PC-3 (cell line): ENCODE measurements at regions not wholly inside any gene's neighbourhood (a gene's known extent, or its start where the extent isn't known, plus 50 kb on each side); places are given as distances from the start of the nearest gene placed in this dataset.

Experiments
- ATAC-seq: fragments of 200-7000 bp; cut with Tn5 transposase; 2 replicates; pipeline ENCODE4 v1.9.1; 2020; ENCODE audit warnings: mild to moderate bottlenecking, moderate library complexity
- BruUV-seq: library from RNA; stranded (reverse); fragments of 400-500 nt; replicated peaks from 2 replicates; lab custom pipeline; 2021; lab: Mats Ljungman, UMichigan
- CTCF ChIA-PET: fragments of 300-600 bp; sonication (Branson Sonifier 250); formaldehyde crosslinking; loops from one replicate; lab custom pipeline; 2022; ENCODE audit warnings: antibody characterized with exemption; lab: Charles Lee
- POLR2A ChIA-PET: fragments of 300-600 bp; sonication (Branson Sonifier 250); formaldehyde crosslinking; loops from one replicate; lab custom pipeline; 2022; ENCODE audit warnings: antibody characterized with exemption; ENCODE audit not compliant: unreplicated experiment; lab: Charles Lee
- DNase-seq: peaks from one replicate; pipeline ENCODE4 v3.0.0-alpha.2; 2015
- H2AFZ ChIP-seq: fragments of 300-600 bp; sonication (generic); 2 replicates; pipeline ENCODE4 v1.6.0; 2016; ENCODE audit warnings: antibody characterized with exemption, low read length
- H3F3A ChIP-seq: fragments of 300-600 bp; sonication (generic); one replicate; pipeline ENCODE4 v1.6.0; 2017; ENCODE audit warnings: antibody characterized with exemption, low read length, control low read depth, mild to moderate bottlenecking; ENCODE audit not compliant: unreplicated experiment
- H3K27ac ChIP-seq: fragments of 300-600 bp; sonication (generic); 2 replicates; pipeline ENCODE4 v1.5.1; 2016; ENCODE audit warnings: mild to moderate bottlenecking, low read length
- H3K27me3 ChIP-seq: fragments of 300-600 bp; sonication (generic); 2 replicates; pipeline ENCODE4 v1.6.1; 2016; ENCODE audit warnings: low read length, mixed read lengths
- H3K36me3 ChIP-seq: fragments of 300-600 bp; sonication (generic); 2 replicates; pipeline ENCODE4 v1.6.1; 2016; ENCODE audit warnings: low read depth, mixed run types, low read length, mixed read lengths
- H3K4me1 ChIP-seq: fragments of 300-600 bp; sonication (generic); 2 replicates; pipeline ENCODE4 v1.5.1; 2016; ENCODE audit warnings: low read length; ENCODE audit not compliant: insufficient read depth
- H3K4me2 ChIP-seq: fragments of 300-600 bp; sonication (generic); 2 replicates; pipeline ENCODE4 v1.6.0; 2016; ENCODE audit warnings: low read length
- H3K4me3 ChIP-seq: fragments of 300-600 bp; sonication (generic); 2 replicates; pipeline ENCODE4 v1.5.1; 2016; ENCODE audit warnings: mild to moderate bottlenecking, low read length, mixed read lengths
- H3K79me2 ChIP-seq: fragments of 300-600 bp; sonication (generic); 2 replicates; pipeline ENCODE4 v1.6.1; 2017; ENCODE audit warnings: low read length, mixed read lengths
- H3K9ac ChIP-seq: fragments of 300-600 bp; sonication (generic); 2 replicates; pipeline ENCODE4 v1.6.0; 2016; ENCODE audit warnings: mild to moderate bottlenecking, low read length
- H3K9me2 ChIP-seq: fragments of 300-600 bp; sonication (generic); replicated peaks from 2 replicates; pipeline ENCODE4 v1.6.1; 2016; ENCODE audit warnings: mixed run types, low read length, mixed read lengths
- H3K9me3 ChIP-seq: fragments of 300-600 bp; sonication (generic); 2 replicates; pipeline ENCODE4 v1.6.1; 2016; ENCODE audit warnings: low read length, mixed read lengths
- H4K20me1 ChIP-seq: fragments of 300-600 bp; sonication (generic); 2 replicates; pipeline ENCODE4 v1.6.1; 2016; ENCODE audit warnings: low read length, mixed read lengths
- EZH2 ChIP-seq: fragments of 300-600 bp; sonication (generic); IDR thresholded peaks from one replicate; pipeline ENCODE4 v1.6.1; 2017; ENCODE audit warnings: antibody characterized with exemption, mild to moderate bottlenecking, low read length; ENCODE audit not compliant: unreplicated experiment
- EZH2phosphoT487 ChIP-seq: fragments of 300-600 bp; sonication (generic); IDR thresholded peaks from 2 replicates; pipeline ENCODE4 v1.6.1; 2018; ENCODE audit warnings: mild to moderate bottlenecking, antibody characterized with exemption, low read length, borderline replicate concordance
- intact Hi-C: fragments of 100-400 bp; cut with micrococcal nuclease; formaldehyde crosslinking; loops from 2 replicates; pipeline ENCODE4 v1.9.0; 2023
- TF ChIP-seq, protein P1 (sequence below): fragments of 300-600 bp; sonication (generic); conservative IDR thresholded peaks from 2 replicates; pipeline ENCODE4 v1.5.1; 2017; ENCODE audit warnings: antibody characterized with exemption, low read depth, mild to moderate bottlenecking, low read length

DNA sequence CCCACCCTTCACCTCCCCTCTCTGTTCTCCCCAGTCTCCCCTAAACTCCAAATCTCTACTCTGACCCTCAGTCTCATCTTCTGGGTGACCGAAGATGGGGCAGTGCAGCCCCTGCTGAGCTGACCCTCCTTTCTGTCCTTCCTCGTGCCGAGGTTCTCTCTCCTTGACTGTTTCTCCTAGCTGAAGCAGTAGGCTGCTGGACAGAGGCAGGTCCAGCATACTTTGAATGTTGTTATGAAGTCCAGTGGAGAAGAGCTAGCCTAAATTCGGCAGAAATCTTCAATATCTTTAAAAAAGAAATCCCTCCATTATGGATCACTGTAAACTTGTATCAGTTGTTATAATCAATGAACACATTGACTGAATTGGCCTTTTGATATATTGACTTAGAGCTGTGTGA, 63.2 kb downstream of the RRM2 start:
- POLR2A ChIA-PET, result no interaction called here
- H3K9me3 ChIP-seq, result no peaks in the 10 kb centered on the region
- intact Hi-C loops, result no loop called here
- CTCF ChIA-PET, result no interaction called here
- no peak for ATAC-seq
- H4K20me1 ChIP-seq, result no peaks in the 10 kb centered on the region
- H3K4me1 ChIP-seq, result no peaks in the 10 kb centered on the region
- H3K27ac ChIP-seq, result no peak overlapping the region
- no peak overlapping the region for H3K4me2 ChIP-seq
- H3K27me3 ChIP-seq, result no peaks in the 10 kb centered on the region
- TF ChIP-seq, protein P1, sequence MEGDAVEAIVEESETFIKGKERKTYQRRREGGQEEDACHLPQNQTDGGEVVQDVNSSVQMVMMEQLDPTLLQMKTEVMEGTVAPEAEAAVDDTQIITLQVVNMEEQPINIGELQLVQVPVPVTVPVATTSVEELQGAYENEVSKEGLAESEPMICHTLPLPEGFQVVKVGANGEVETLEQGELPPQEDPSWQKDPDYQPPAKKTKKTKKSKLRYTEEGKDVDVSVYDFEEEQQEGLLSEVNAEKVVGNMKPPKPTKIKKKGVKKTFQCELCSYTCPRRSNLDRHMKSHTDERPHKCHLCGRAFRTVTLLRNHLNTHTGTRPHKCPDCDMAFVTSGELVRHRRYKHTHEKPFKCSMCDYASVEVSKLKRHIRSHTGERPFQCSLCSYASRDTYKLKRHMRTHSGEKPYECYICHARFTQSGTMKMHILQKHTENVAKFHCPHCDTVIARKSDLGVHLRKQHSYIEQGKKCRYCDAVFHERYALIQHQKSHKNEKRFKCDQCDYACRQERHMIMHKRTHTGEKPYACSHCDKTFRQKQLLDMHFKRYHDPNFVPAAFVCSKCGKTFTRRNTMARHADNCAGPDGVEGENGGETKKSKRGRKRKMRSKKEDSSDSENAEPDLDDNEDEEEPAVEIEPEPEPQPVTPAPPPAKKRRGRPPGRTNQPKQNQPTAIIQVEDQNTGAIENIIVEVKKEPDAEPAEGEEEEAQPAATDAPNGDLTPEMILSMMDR, result no peak
- TF ChIP-seq EZH2 (no peak), EZH2phosphoT487 (no peak)
- H3K9me2 ChIP-seq, result no peaks in the 10 kb centered on the region
- H3K79me2 ChIP-seq, result no peaks in the 10 kb centered on the region
- H2AFZ ChIP-seq, result no peak overlapping the region
- DNase-seq, result no peak
- no TSS peak for BruUV-seq
- H3K36me3 ChIP-seq, result no peaks in the 10 kb centered on the region
- no peak overlapping the region for H3K4me3 ChIP-seq
- no peaks in the 10 kb centered on the region for H3F3A ChIP-seq
- H3K9ac ChIP-seq, result no peak overlapping the region

DNA sequence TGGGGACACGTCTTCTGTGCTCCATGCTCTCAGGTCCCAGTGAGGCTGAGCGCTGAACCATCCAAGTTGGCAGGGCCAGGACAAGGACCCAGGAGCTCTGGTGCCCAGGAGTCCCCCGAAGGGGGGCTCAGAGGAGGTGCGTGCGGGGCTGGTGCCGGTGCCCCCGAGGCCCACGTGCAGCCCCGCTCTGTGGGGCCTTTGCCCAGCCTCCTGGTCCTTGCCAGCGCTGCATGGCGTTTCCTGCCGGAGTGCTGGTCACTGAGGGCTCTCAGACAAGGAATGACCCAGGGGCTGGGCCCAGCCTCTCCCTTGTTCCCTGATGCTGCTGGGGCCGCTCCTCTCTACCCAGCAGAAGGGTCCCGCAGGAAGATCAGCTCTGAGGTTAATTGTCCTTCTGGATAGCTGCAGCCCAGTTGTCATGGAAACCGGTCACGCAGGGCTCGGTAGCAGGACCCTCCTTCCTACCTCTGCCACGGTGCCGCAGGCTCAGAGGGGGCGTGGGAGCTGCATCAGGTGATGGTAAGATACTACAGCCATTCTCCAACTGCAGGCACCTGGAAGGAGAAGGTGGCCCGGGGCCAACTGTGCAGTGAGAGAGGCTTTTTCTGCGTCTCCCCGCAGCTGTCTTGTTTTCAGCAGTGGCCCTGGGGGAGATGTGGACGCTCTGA, 64.5 kb downstream of the RRM2 start:
- H3K27me3 ChIP-seq, result no peaks in the 10 kb centered on the region
- no peak for DNase-seq
- no peak overlapping the region for H3K27ac ChIP-seq
- ChIA-PET POLR2A (no interaction called here), CTCF (no interaction called here)
- no TSS peak for BruUV-seq
- H3K79me2 ChIP-seq, result no peaks in the 10 kb centered on the region
- no peak overlapping the region for H3K4me3 ChIP-seq
- H2AFZ ChIP-seq, result no peak overlapping the region
- intact Hi-C loops, result no loop called here
- TF ChIP-seq EZH2phosphoT487 (no peak), EZH2 (no peak)
- TF ChIP-seq, protein P1, result no peak
- no peaks in the 10 kb centered on the region for H3K9me3 ChIP-seq
- no peak overlapping the region for H3K9ac ChIP-seq
- ATAC-seq, result no peak
- H3K4me2 ChIP-seq, result no peak overlapping the region
- H3K9me2 ChIP-seq, result no peaks in the 10 kb centered on the region
- H3K4me1 ChIP-seq, result no peaks in the 10 kb centered on the region
- H3K36me3 ChIP-seq, result no peaks in the 10 kb centered on the region
- H4K20me1 ChIP-seq, result no peaks in the 10 kb centered on the region
- no peaks in the 10 kb centered on the region for H3F3A ChIP-seq

DNA sequence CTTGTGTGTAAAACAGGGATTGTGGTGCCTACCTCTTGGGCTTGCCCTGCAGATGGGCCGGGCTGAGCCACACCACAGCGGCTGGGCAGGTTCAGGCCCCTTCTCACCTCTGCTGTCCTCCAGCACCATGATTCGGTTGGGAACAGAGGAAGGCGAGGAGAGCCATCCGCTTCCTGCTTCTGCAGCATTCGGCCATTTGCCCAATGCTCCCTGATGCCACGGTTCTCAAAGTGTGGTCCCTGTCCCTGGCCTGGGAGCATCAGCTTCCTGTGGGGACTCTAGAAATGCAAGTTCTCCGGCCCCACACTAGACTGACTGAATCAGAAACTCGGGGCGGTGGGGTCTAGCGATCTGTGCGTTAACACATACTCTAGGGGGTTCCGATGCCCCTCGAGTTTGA, 65.1 kb downstream of the RRM2 start:
- CTCF ChIA-PET, result no interaction called here
- DNase-seq (no peak), ATAC-seq (no peak)
- Histone ChIP-seq H2AFZ (no peak overlapping the region), H3K36me3 (no peaks in the 10 kb centered on the region), H3K9me3 (no peaks in the 10 kb centered on the region), H3F3A (no peaks in the 10 kb centered on the region), H3K27ac (no peak overlapping the region), H4K20me1 (no peaks in the 10 kb centered on the region), H3K9me2 (no peaks in the 10 kb centered on the region), H3K4me1 (no peaks in the 10 kb centered on the region), H3K27me3 (no peaks in the 10 kb centered on the region), H3K79me2 (no peaks in the 10 kb centered on the region), H3K4me2 (no peak overlapping the region), H3K9ac (no peak overlapping the region), H3K4me3 (no peak overlapping the region)
- BruUV-seq, result no TSS peak
- intact Hi-C loops, result no loop called here
- POLR2A ChIA-PET, result no interaction called here
- TF ChIP-seq, protein P1, result no peak
- TF ChIP-seq EZH2phosphoT487, result no peak
